GM23338 (cell line): ENCODE measurements at regions not wholly inside any gene's neighbourhood (a gene's known extent, or its start where the extent isn't known, plus 50 kb on each side); places are given as distances from the start of the nearest gene placed in this dataset.

Experiments
- ATAC-seq: fragments of 200-7000 bp; cut with Tn5 transposase; 3 replicates; pipeline ENCODE4 v1.9.1; 2020
- DNase-seq: peaks from one replicate; pipeline ENCODE4 v3.0.0-alpha.2; 2015; ENCODE audit warnings: low spot score
- H2AFZ ChIP-seq: fragments of 200-600 bp; sonication (generic); 2 replicates; pipeline ENCODE4 v1.8.0; 2016; ENCODE audit warnings: antibody characterized with exemption, mild to moderate bottlenecking, moderate library complexity
- H3F3A ChIP-seq: fragments of 200-600 bp; sonication (generic); replicated peaks from 2 replicates; pipeline ENCODE4 v1.8.0; 2017; ENCODE audit warnings: antibody characterized with exemption, mixed run types, low read depth
- H3K27ac ChIP-seq: fragments of 200-600 bp; sonication (generic); 2 replicates; pipeline ENCODE4 v1.6.1; 2016; ENCODE audit warnings: low read depth
- H3K27me3 ChIP-seq: fragments of 200-600 bp; sonication (generic); 2 replicates; pipeline ENCODE4 v1.8.0; 2016; ENCODE audit warnings: mild to moderate bottlenecking, mixed run types, moderate library complexity; ENCODE audit not compliant: insufficient read depth
- H3K36me3 ChIP-seq: fragments of 200-600 bp; sonication (generic); 2 replicates; pipeline ENCODE4 v1.8.0; 2016; ENCODE audit warnings: mild to moderate bottlenecking; ENCODE audit not compliant: insufficient read depth
- H3K4me1 ChIP-seq: fragments of 200-600 bp; sonication (generic); 2 replicates; pipeline ENCODE4 v1.8.0; 2016; ENCODE audit warnings: mild to moderate bottlenecking, moderate library complexity; ENCODE audit not compliant: insufficient read depth
- H3K4me2 ChIP-seq: fragments of 200-600 bp; sonication (generic); 2 replicates; pipeline ENCODE4 v1.7.1; 2017; ENCODE audit warnings: mixed run types
- H3K4me3 ChIP-seq: fragments of 200-600 bp; sonication (generic); 2 replicates; pipeline ENCODE4 v1.6.1; 2016; ENCODE audit warnings: mixed run types
- H3K79me2 ChIP-seq: fragments of 200-600 bp; sonication (generic); replicated peaks from 2 replicates; pipeline ENCODE4 v1.8.0; 2017; ENCODE audit warnings: mild to moderate bottlenecking; ENCODE audit not compliant: insufficient read depth
- H3K9me2 ChIP-seq: fragments of 200-600 bp; sonication (generic); 2 replicates; pipeline ENCODE4 v1.8.0; 2017; ENCODE audit not compliant: insufficient read depth
- H4K20me1 ChIP-seq: fragments of 200-600 bp; sonication (generic); replicated peaks from 2 replicates; pipeline ENCODE4 v1.8.0; 2017; ENCODE audit warnings: mild to moderate bottlenecking; ENCODE audit not compliant: insufficient read depth
- H3K27ac Mint-ChIP-seq: 2 replicates; pipeline ENCODE4 v1.8.0; 2020; ENCODE audit warnings: inconsistent platforms, mild to moderate bottlenecking, moderate library complexity, mixed read lengths
- H3K27me3 Mint-ChIP-seq: 3 replicates; pipeline ENCODE4 v1.8.0; 2022; ENCODE audit warnings: low read depth, mild to moderate bottlenecking, moderate library complexity, mixed read lengths, inconsistent platforms; ENCODE audit not compliant: insufficient read depth, poor library complexity
- H3K36me3 Mint-ChIP-seq: 3 replicates; pipeline ENCODE4 v1.8.0; 2021; ENCODE audit warnings: low read depth, mild to moderate bottlenecking, inconsistent platforms, moderate library complexity, mixed read lengths
- H3K4me1 Mint-ChIP-seq: 3 replicates; pipeline ENCODE4 v1.8.0; 2020; ENCODE audit warnings: mild to moderate bottlenecking, inconsistent platforms, mixed read lengths
- H3K4me3 Mint-ChIP-seq: 3 replicates; pipeline ENCODE4 v1.8.0; 2021; ENCODE audit warnings: moderate library complexity, mild to moderate bottlenecking, inconsistent platforms, mixed read lengths
- H3K9me3 Mint-ChIP-seq: 3 replicates; pipeline ENCODE4 v1.8.0; 2020; ENCODE audit warnings: moderate library complexity, mild to moderate bottlenecking, inconsistent platforms, mixed read lengths
- CREB1 ChIP-seq: fragments of 250-450 bp; sonication (Bioruptor Pico); IDR thresholded peaks from 2 replicates; pipeline ENCODE4 v1.5.0; 2020; ENCODE audit warnings: low read depth, mild to moderate bottlenecking, moderate library complexity
- CTCF ChIP-seq, 2 experiments: fragments of 200-600 bp in 1 of 2; sonication (generic) in 1 of 2; conservative IDR thresholded peaks; 2 replicates each; pipeline versions ENCODE4 v1.5.1 to v1.6.1; 2016 to 2017; ENCODE audit warnings: antibody characterized with exemption in 2 of 2, low read depth in 2 of 2, mild to moderate bottlenecking in 2 of 2, moderate library complexity in 1 of 2
- ETS1 ChIP-seq: IDR thresholded peaks from 2 replicates; pipeline ENCODE4 v1.6.1; 2016; ENCODE audit warnings: antibody characterized with exemption
- EZH2 ChIP-seq: fragments of 200-600 bp; sonication (generic); IDR thresholded peaks from one replicate; pipeline ENCODE4 v1.8.0; 2017; ENCODE audit warnings: antibody characterized with exemption, mild to moderate bottlenecking, low read depth; ENCODE audit not compliant: unreplicated experiment
- JUNB ChIP-seq: IDR thresholded peaks from one replicate; pipeline ENCODE4 v1.6.1; 2016; ENCODE audit warnings: antibody characterized with exemption; ENCODE audit not compliant: unreplicated experiment
- POLR2AphosphoS5 ChIP-seq: IDR thresholded peaks from 2 replicates; pipeline ENCODE4 v1.6.1; 2016; ENCODE audit warnings: antibody characterized with exemption, low read depth
- REST ChIP-seq: IDR thresholded peaks from one replicate; pipeline ENCODE4 v1.6.1; 2018; ENCODE audit warnings: antibody characterized with exemption; ENCODE audit not compliant: unreplicated experiment
- STAT1 ChIP-seq: IDR thresholded peaks from one replicate; pipeline ENCODE4 v1.6.1; 2016; ENCODE audit warnings: antibody characterized with exemption; ENCODE audit not compliant: unreplicated experiment
- ZNF114 ChIP-seq: fragments of 250-450 bp; sonication (Bioruptor Pico); IDR thresholded peaks from 2 replicates; pipeline ENCODE4 v1.5.0; 2020; ENCODE audit warnings: mild to moderate bottlenecking, moderate library complexity
- ZNF331 ChIP-seq: fragments of 250-450 bp; sonication (Bioruptor Pico); IDR thresholded peaks from 2 replicates; pipeline ENCODE4 v1.5.0; 2020; ENCODE audit warnings: low read depth, mild to moderate bottlenecking, moderate library complexity

- TF ChIP-seq ETS1 (no peak), CREB1 (CRISPR knock-in tag) (no peak), ZNF331 (no peak), EZH2 (no peak), JUNB (no peak), STAT1 (no peak)
Observed at GRCh38 chr3:86731501-86731901, 259.4 kb downstream of the VGLL3 start (continued).

GRCh38 chr3:86723433-86723832 is 267.5 kb downstream of the VGLL3 start:
- Mint-ChIP-seq H3K9me3 (no peaks in the 10 kb centered on the region; the same call in 2 of the 3 replicates), H3K4me1 (no peaks in the 10 kb centered on the region), H3K27me3 (no peaks in the 10 kb centered on the region), H3K27ac (no peak overlapping the region), H3K4me3 (no peak overlapping the region), H3K36me3 (no peaks in the 10 kb centered on the region)
- 0 out of 2 replicates have a peak, but pooled peaks cover 4% of the 10 kb centered on the region for H3K9me2 ChIP-seq
- no peaks in the 10 kb centered on the region for H4K20me1 ChIP-seq
- TF ChIP-seq REST (no peak), STAT1 (no peak), JUNB (no peak), ZNF331 (no peak), CTCF (conservative IDR thresholded peaks at IDR 0.05; ENCODE audit: low read depth in 2 of 2) (no peak), POLR2AphosphoS5 (no peak), ZNF114 (CRISPR knock-in tag) (no peak), ETS1 (no peak)
- no peaks in the 10 kb centered on the region for H3F3A ChIP-seq
- no peak overlapping the region for H3K4me3 ChIP-seq
- no peaks in the 10 kb centered on the region for H3K36me3 ChIP-seq
- DNase-seq, result no peak
- no peak overlapping the region for H2AFZ ChIP-seq
- H3K4me2 ChIP-seq, result no peak overlapping the region
- no peak overlapping the region for H3K27ac ChIP-seq
- no peaks in the 10 kb centered on the region for H3K4me1 ChIP-seq
- no peak for ATAC-seq
- H3K27me3 ChIP-seq, result no peaks in the 10 kb centered on the region
- no peaks in the 10 kb centered on the region for H3K79me2 ChIP-seq
